ENCODE measurements at regions not wholly inside any gene's neighbourhood (a gene's known extent, or its start where the extent isn't known, plus 50 kb on each side); places are given as distances from the start of the nearest gene placed in this dataset.

- TF ChIP-seq CTCF (conservative IDR thresholded peaks at IDR 0.05) = no peak
- no peak for TF ChIP-seq ZFX (IDR thresholded peaks at IDR 0.05)
Measured at GRCh38 chr4:44025376-44026020, 423.1 kb downstream of the KCTD8 start.
